BE2C (cell line): ENCODE measurements at regions not wholly inside any gene's neighbourhood (a gene's known extent, or its start where the extent isn't known, plus 50 kb on each side); places are given as distances from the start of the nearest gene placed in this dataset.

Experiments used
- DNase-seq: peaks from one replicate; pipeline ENCODE4 v3.0.0-alpha.2; 2020
- H3K27me3 ChIP-seq: fragments of 250-450 bp; sonication (Bioruptor Pico); 2 replicates; pipeline ENCODE4 v1.5.1; 2020; ENCODE audit warnings: mild to moderate bottlenecking
- H3K36me3 ChIP-seq: fragments of 250-450 bp; sonication (Bioruptor Pico); 2 replicates; pipeline ENCODE4 v1.5.1; 2020; ENCODE audit warnings: mild to moderate bottlenecking
- H3K4me1 ChIP-seq: fragments of 250-450 bp; sonication (Bioruptor Pico); 2 replicates; pipeline ENCODE4 v1.5.1; 2020
- H3K4me3 ChIP-seq: 2 replicates; pipeline ENCODE4 v1.5.1; 2011; ENCODE audit warnings: low read depth, low read length
- H3K9me3 ChIP-seq: fragments of 250-450 bp; sonication (Bioruptor Pico); 2 replicates; pipeline ENCODE4 v1.5.1; 2020
- TF ChIP-seq, protein P1 (sequence below): IDR thresholded peaks from 2 replicates; pipeline ENCODE4 v1.5.1; 2012; ENCODE audit warnings: mild to moderate bottlenecking, low read depth, low read length

DNA sequence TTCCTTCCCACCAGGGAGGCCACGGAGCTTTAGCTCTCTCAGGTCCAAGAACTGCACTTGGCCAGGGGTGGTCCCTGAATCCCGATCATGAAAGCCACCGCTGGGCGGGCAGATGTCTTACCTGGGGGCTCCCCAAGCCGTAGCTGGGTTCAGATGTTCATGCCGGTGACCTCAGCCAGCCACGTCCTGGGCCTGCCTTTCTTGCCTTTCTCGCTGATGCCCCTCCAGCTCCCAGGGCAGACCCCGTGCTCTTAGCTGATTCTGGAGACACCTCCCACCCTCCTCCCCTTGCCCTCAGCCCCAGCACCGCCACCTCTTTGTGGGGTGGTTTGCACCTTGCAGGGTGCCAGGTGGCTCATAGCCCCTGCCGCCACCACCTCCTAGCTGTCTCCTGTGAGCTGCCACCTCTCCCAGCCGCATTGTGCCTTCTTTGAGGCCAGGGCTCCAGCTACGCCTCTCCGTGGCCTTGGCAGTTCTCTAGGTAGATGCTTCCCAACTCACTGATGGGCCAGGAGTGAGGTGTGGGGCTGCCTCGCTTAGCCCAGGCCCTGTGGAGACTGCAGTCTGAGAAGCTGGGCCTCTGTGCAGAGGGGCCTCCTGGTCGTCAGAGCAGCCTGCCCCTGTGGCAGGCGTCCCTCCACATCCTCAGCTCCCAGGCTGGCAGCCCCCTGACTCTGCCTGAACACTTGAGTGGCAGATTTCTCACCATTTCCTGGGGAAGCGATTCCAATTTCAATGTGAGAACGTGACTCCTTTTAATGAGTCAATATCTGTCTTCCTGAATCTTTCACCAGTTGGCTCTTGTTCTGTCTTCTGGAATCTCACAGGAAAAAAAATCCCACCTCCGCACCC, 97.6 kb upstream of the B3GAT1 start:
- no peaks in the 10 kb centered on the region for H3K9me3 ChIP-seq
- peaks cover 31% of the 10 kb centered on the region for H3K27me3 ChIP-seq
- H3K36me3 ChIP-seq = no peaks in the 10 kb centered on the region
- no peaks in the 10 kb centered on the region for H3K4me1 ChIP-seq
- TF ChIP-seq, protein P1, sequence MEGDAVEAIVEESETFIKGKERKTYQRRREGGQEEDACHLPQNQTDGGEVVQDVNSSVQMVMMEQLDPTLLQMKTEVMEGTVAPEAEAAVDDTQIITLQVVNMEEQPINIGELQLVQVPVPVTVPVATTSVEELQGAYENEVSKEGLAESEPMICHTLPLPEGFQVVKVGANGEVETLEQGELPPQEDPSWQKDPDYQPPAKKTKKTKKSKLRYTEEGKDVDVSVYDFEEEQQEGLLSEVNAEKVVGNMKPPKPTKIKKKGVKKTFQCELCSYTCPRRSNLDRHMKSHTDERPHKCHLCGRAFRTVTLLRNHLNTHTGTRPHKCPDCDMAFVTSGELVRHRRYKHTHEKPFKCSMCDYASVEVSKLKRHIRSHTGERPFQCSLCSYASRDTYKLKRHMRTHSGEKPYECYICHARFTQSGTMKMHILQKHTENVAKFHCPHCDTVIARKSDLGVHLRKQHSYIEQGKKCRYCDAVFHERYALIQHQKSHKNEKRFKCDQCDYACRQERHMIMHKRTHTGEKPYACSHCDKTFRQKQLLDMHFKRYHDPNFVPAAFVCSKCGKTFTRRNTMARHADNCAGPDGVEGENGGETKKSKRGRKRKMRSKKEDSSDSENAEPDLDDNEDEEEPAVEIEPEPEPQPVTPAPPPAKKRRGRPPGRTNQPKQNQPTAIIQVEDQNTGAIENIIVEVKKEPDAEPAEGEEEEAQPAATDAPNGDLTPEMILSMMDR = no peak
- DNase-seq = no peak
- no peak overlapping the region for H3K4me3 ChIP-seq

GRCh38 chr11:134508219-134508990, 96.4 kb upstream of the B3GAT1 start:
- H3K36me3 ChIP-seq = no peaks in the 10 kb centered on the region
- no peak overlapping the region for H3K4me3 ChIP-seq
- no peak for DNase-seq
- TF ChIP-seq, protein P1 = no peak
- peaks cover 19% of the 10 kb centered on the region for H3K27me3 ChIP-seq
- no peaks in the 10 kb centered on the region for H3K9me3 ChIP-seq
- H3K4me1 ChIP-seq = no peaks in the 10 kb centered on the region

- Histone ChIP-seq H3K9me3 (no peaks in the 10 kb centered on the region), H3K4me3 (no peak overlapping the region), H3K27me3 (peaks cover 3% of the 10 kb centered on the region), H3K4me1 (no peaks in the 10 kb centered on the region), H3K36me3 (no peaks in the 10 kb centered on the region)
- TF ChIP-seq, protein P1 = no peak
- DNase-seq = no peak
Measured at GRCh38 chr11:134506046-134506445, 94.0 kb upstream of the B3GAT1 start.

DNA sequence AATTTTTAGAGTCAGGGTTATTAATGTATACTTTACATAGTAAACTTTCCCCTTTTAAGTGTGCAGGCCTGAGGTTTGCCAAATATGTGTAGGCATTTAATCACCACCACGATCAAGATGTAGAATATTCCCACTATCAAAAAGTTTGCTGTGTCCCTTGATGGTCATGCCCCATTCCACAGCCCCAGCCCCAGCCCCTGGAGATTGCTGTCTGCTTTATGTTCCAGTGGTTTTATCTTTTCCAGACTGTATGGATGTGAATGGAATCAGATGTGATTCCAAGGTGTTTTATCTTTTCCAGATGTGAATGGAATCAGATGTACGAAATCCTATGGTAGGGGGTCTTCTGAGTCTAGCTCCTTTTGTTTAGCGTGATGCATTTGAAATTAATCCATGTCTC, 93.1 kb upstream of the B3GAT1 start:
- DNase-seq = no peak
- H3K36me3 ChIP-seq = no peaks in the 10 kb centered on the region
- peaks cover 3% of the 10 kb centered on the region for H3K27me3 ChIP-seq
- H3K4me1 ChIP-seq = no peaks in the 10 kb centered on the region
- TF ChIP-seq, protein P1 = no peak
- H3K4me3 ChIP-seq = no peak overlapping the region
- H3K9me3 ChIP-seq = no peaks in the 10 kb centered on the region

DNA sequence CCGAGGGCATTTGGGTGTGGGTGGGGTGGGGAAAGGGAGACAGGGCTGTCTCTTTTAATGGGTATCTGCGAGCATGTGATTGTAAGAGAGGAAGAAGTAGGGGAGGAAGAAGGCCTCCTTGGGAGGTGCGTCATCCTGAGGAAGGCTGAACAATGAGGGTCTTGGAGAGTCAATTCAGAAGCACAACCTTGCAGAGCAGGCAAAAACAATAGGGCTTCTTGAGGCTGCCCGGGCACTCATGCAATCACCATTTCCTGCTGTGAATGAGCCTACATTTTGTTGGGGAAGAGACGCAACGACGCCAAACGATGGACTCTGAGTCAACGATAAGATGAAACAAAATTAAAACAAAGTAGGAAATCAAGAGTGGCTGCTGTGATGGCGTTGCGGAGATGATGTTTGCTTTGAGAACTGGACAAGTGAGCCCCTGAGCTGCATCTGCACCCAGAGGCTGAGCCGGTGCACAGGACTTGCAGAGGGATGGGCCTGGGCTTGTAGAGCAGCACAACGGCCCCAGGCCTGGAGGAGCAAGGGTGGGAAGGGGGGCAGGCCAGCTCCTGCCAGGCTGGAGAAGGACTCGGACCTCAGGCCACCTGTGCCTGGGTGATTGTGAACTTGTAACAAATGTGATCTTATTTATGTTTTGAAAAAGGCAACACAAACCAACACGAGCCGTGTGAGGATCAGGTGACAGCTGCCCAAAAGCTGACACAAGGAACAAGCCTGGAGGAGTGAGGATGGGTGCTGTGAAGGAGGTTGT, 92.3 kb upstream of the B3GAT1 start:
- H3K4me3 ChIP-seq = no peak overlapping the region
- no peaks in the 10 kb centered on the region for H3K9me3 ChIP-seq
- H3K4me1 ChIP-seq = no peaks in the 10 kb centered on the region
- DNase-seq = no peak
- no peaks in the 10 kb centered on the region for H3K36me3 ChIP-seq
- TF ChIP-seq, protein P1 = no peak
- peaks cover 3% of the 10 kb centered on the region for H3K27me3 ChIP-seq
